ENCODE measurements at regions not wholly inside any gene's neighbourhood (a gene's known extent, or its start where the extent isn't known, plus 50 kb on each side); places are given as distances from the start of the nearest gene placed in this dataset.

DNA sequence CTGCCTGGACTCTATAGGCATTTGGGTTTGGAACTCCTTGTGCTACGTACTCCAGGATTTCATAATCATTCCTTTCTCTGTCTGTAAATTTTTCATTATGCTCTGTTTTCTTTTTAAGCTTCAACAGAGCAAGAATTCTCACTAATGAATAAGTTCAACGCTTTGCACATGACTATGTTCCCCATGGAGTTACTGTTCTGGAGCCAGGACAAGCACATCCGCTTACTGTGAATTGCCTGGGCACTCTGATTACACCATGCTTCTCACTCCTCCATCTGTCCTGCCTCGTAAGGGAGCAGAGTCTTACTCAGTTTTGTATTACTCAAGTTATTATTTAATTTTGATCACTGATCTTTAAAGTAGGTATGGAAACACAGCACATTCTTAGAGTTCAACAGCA is 472.7 kb downstream of the RAP2B start (continued):
- TF ChIP-seq, protein P1, sequence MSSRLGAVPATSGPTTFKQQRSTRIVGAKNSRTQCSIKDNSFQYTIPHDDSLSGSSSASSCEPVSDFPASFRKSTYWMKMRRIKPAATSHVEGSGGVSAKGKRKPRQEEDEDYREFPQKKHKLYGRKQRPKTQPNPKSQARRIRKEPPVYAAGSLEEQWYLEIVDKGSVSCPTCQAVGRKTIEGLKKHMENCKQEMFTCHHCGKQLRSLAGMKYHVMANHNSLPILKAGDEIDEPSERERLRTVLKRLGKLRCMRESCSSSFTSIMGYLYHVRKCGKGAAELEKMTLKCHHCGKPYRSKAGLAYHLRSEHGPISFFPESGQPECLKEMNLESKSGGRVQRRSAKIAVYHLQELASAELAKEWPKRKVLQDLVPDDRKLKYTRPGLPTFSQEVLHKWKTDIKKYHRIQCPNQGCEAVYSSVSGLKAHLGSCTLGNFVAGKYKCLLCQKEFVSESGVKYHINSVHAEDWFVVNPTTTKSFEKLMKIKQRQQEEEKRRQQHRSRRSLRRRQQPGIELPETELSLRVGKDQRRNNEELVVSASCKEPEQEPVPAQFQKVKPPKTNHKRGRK (CRISPR knock-in tag; IDR thresholded peaks at IDR 0.05; ENCODE audit: borderline replicate concordance): no peak
- TF ChIP-seq CDX4 (CRISPR knock-in tag; IDR thresholded peaks at IDR 0.05; ENCODE audit: borderline replicate concordance) (no peak), ZNF263 (CRISPR knock-in tag; IDR thresholded peaks at IDR 0.05; ENCODE audit: low read depth) (no peak), E2F4 (CRISPR knock-in tag; IDR thresholded peaks at IDR 0.05; ENCODE audit: borderline replicate concordance, low read depth) (no peak), ZNF671 (CRISPR knock-in tag; IDR thresholded peaks at IDR 0.05) (no peak), ELF4 (CRISPR knock-in tag; IDR thresholded peaks at IDR 0.05; ENCODE audit: low read depth) (no peak)
- TF ChIP-seq, protein P2, sequence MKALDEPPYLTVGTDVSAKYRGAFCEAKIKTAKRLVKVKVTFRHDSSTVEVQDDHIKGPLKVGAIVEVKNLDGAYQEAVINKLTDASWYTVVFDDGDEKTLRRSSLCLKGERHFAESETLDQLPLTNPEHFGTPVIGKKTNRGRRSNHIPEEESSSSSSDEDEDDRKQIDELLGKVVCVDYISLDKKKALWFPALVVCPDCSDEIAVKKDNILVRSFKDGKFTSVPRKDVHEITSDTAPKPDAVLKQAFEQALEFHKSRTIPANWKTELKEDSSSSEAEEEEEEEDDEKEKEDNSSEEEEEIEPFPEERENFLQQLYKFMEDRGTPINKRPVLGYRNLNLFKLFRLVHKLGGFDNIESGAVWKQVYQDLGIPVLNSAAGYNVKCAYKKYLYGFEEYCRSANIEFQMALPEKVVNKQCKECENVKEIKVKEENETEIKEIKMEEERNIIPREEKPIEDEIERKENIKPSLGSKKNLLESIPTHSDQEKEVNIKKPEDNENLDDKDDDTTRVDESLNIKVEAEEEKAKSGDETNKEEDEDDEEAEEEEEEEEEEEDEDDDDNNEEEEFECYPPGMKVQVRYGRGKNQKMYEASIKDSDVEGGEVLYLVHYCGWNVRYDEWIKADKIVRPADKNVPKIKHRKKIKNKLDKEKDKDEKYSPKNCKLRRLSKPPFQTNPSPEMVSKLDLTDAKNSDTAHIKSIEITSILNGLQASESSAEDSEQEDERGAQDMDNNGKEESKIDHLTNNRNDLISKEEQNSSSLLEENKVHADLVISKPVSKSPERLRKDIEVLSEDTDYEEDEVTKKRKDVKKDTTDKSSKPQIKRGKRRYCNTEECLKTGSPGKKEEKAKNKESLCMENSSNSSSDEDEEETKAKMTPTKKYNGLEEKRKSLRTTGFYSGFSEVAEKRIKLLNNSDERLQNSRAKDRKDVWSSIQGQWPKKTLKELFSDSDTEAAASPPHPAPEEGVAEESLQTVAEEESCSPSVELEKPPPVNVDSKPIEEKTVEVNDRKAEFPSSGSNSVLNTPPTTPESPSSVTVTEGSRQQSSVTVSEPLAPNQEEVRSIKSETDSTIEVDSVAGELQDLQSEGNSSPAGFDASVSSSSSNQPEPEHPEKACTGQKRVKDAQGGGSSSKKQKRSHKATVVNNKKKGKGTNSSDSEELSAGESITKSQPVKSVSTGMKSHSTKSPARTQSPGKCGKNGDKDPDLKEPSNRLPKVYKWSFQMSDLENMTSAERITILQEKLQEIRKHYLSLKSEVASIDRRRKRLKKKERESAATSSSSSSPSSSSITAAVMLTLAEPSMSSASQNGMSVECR (CRISPR knock-in tag; IDR thresholded peaks at IDR 0.05; ENCODE audit: borderline replicate concordance): no peak

- peaks cover 53% of the 10 kb centered on the region for H3K4me1 Mint-ChIP-seq
- no peaks in the 10 kb centered on the region for H3K27me3 Mint-ChIP-seq (ENCODE audit: low read depth)
- H3K9me3 Mint-ChIP-seq: peaks cover 7% of the 10 kb centered on the region
- DNase-seq (ENCODE audit: low spot score): no peak
- ATAC-seq: no peak
- H3K27ac Mint-ChIP-seq: no peak overlapping the region
- CTCF ChIA-PET: no interaction called here
- no peak overlapping the region for H3K4me3 Mint-ChIP-seq
- H3K36me3 Mint-ChIP-seq: peaks cover 2% of the 10 kb centered on the region; the same call in 1 of the 2 replicates
- POLR2A ChIA-PET: no interaction called here
- TF ChIP-seq OVOL2 (CRISPR knock-in tag; IDR thresholded peaks at IDR 0.05; ENCODE audit: borderline replicate concordance) (no peak), ELF4 (CRISPR knock-in tag; IDR thresholded peaks at IDR 0.05; ENCODE audit: low read depth) (no peak), TEAD4 (CRISPR knock-in tag; IDR thresholded peaks at IDR 0.05) (no peak), NFE2L1 (CRISPR knock-in tag; IDR thresholded peaks at IDR 0.05) (no peak), FOXP1 (CRISPR knock-in tag; IDR thresholded peaks at IDR 0.05; ENCODE audit: borderline replicate concordance) (no peak), PREB (CRISPR knock-in tag; IDR thresholded peaks at IDR 0.05; ENCODE audit: borderline replicate concordance) (no peak), ZNF317 (CRISPR knock-in tag; IDR thresholded peaks at IDR 0.05; ENCODE audit: borderline replicate concordance, low read depth) (no peak), MXD4 (CRISPR knock-in tag; IDR thresholded peaks at IDR 0.05; ENCODE audit: borderline replicate concordance) (no peak), ZNF121 (CRISPR knock-in tag; IDR thresholded peaks at IDR 0.05) (no peak), ESRRA (CRISPR knock-in tag; IDR thresholded peaks at IDR 0.05; ENCODE audit: borderline replicate concordance) (no peak), TEAD1 (CRISPR knock-in tag; IDR thresholded peaks at IDR 0.05) (no peak), MAX (CRISPR knock-in tag; IDR thresholded peaks at IDR 0.05) (no peak), ZNF263 (CRISPR knock-in tag; IDR thresholded peaks at IDR 0.05; ENCODE audit: low read depth) (no peak)
- TF ChIP-seq, protein P3, sequence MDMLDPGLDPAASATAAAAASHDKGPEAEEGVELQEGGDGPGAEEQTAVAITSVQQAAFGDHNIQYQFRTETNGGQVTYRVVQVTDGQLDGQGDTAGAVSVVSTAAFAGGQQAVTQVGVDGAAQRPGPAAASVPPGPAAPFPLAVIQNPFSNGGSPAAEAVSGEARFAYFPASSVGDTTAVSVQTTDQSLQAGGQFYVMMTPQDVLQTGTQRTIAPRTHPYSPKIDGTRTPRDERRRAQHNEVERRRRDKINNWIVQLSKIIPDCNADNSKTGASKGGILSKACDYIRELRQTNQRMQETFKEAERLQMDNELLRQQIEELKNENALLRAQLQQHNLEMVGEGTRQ (CRISPR knock-in tag; IDR thresholded peaks at IDR 0.05): no peak
- TF ChIP-seq, protein P2 (CRISPR knock-in tag; IDR thresholded peaks at IDR 0.05; ENCODE audit: borderline replicate concordance): no peak
- TF ChIP-seq, protein P4, sequence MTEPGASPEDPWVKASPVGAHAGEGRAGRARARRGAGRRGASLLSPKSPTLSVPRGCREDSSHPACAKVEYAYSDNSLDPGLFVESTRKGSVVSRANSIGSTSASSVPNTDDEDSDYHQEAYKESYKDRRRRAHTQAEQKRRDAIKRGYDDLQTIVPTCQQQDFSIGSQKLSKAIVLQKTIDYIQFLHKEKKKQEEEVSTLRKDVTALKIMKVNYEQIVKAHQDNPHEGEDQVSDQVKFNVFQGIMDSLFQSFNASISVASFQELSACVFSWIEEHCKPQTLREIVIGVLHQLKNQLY (CRISPR knock-in tag; IDR thresholded peaks at IDR 0.05): no peak
Measured at GRCh38 chr3:153639631-153640030, 477.6 kb downstream of the RAP2B start.

All from WTC11 (cell line).